ENCODE measurements at regions not wholly inside any gene's neighbourhood (a gene's known extent, or its start where the extent isn't known, plus 50 kb on each side); places are given as distances from the start of the nearest gene placed in this dataset.

DNA sequence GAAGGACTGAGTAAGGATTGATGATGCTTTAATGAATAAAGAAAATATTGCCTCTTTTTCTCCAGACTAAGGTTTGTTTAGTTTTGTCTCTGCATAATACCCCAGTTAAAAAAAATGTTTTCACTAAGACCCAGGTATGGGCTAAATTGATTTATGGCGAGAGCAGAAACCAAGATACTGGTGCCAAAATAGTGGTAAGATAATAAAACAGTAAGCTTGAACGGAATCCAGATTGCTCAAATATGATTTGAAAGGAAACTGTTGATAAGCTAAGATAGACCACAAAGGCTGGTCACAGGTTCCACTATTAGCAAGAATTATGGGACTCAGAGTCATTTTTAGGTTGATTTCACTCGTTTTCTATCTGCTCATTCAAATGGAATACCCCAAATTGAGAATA, 831.2 kb downstream of the EPHA7 start:
- Mint-ChIP-seq H3K9me3 (ENCODE audit: unreplicated experiment) (no peaks in the 10 kb centered on the region), H3K4me1 (ENCODE audit: low read depth, unreplicated experiment) (peaks cover 20% of the 10 kb centered on the region), H3K27ac (ENCODE audit: unreplicated experiment) (no peak overlapping the region), H3K4me3 (ENCODE audit: unreplicated experiment) (no peak overlapping the region), H3K36me3 (ENCODE audit: unreplicated experiment) (no peaks in the 10 kb centered on the region), H3K27me3 (ENCODE audit: unreplicated experiment) (no peaks in the 10 kb centered on the region)
- TF ChIP-seq, protein P1, sequence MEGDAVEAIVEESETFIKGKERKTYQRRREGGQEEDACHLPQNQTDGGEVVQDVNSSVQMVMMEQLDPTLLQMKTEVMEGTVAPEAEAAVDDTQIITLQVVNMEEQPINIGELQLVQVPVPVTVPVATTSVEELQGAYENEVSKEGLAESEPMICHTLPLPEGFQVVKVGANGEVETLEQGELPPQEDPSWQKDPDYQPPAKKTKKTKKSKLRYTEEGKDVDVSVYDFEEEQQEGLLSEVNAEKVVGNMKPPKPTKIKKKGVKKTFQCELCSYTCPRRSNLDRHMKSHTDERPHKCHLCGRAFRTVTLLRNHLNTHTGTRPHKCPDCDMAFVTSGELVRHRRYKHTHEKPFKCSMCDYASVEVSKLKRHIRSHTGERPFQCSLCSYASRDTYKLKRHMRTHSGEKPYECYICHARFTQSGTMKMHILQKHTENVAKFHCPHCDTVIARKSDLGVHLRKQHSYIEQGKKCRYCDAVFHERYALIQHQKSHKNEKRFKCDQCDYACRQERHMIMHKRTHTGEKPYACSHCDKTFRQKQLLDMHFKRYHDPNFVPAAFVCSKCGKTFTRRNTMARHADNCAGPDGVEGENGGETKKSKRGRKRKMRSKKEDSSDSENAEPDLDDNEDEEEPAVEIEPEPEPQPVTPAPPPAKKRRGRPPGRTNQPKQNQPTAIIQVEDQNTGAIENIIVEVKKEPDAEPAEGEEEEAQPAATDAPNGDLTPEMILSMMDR (IDR thresholded peaks at IDR 0.05; ENCODE audit: partially characterized antibody, unreplicated experiment), result no peak
- no peak for DNase-seq

- TF ChIP-seq, protein P1 (IDR thresholded peaks at IDR 0.05; ENCODE audit: partially characterized antibody, unreplicated experiment), result no peak
- Mint-ChIP-seq H3K27me3 (ENCODE audit: unreplicated experiment) (no peaks in the 10 kb centered on the region), H3K36me3 (ENCODE audit: unreplicated experiment) (no peaks in the 10 kb centered on the region), H3K9me3 (ENCODE audit: unreplicated experiment) (no peaks in the 10 kb centered on the region), H3K4me3 (ENCODE audit: unreplicated experiment) (no peak overlapping the region), H3K4me1 (ENCODE audit: low read depth, unreplicated experiment) (peaks cover 20% of the 10 kb centered on the region), H3K27ac (ENCODE audit: unreplicated experiment) (no peak overlapping the region)
- no peak for DNase-seq
Observed at GRCh38 chr6:92587525-92587924, 831.8 kb downstream of the EPHA7 start.

GRCh38 chr6:92586236-92586977, 833.0 kb downstream of the EPHA7 start:
- TF ChIP-seq, protein P1 (IDR thresholded peaks at IDR 0.05; ENCODE audit: partially characterized antibody, unreplicated experiment), result no peak
- Mint-ChIP-seq H3K27ac (ENCODE audit: unreplicated experiment) (peak overlapping the region; percentile 65), H3K4me3 (ENCODE audit: unreplicated experiment) (peak overlapping the region; percentile 4), H3K36me3 (ENCODE audit: unreplicated experiment) (no peaks in the 10 kb centered on the region), H3K9me3 (ENCODE audit: unreplicated experiment) (no peaks in the 10 kb centered on the region), H3K27me3 (ENCODE audit: unreplicated experiment) (peaks cover 2% of the 10 kb centered on the region), H3K4me1 (ENCODE audit: low read depth, unreplicated experiment) (peaks cover 20% of the 10 kb centered on the region)
- DNase-seq, result peak; percentile 19

DNA sequence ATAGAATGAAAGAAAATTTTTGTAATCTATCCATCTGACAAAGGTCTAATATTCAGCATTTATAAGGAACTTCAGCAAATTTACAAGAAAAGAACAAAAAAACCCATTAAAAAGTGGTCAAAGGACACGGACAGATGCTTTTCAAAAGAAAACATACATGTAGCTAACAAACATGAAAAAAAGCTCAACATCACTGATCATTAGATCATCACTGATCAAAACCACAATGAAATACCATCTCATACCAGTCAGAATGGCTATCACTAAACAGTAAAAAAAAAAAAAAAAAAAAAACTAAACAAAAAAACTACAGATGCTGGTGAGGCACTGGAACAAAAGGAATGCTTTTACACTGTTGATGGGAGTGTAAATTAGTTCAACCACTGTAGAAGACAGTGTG, 837.1 kb downstream of the EPHA7 start:
- Mint-ChIP-seq H3K27me3 (ENCODE audit: unreplicated experiment) (peaks cover 2% of the 10 kb centered on the region), H3K4me3 (ENCODE audit: unreplicated experiment) (no peak overlapping the region), H3K27ac (ENCODE audit: unreplicated experiment) (no peak overlapping the region), H3K36me3 (ENCODE audit: unreplicated experiment) (peaks cover 21% of the 10 kb centered on the region), H3K4me1 (ENCODE audit: low read depth, unreplicated experiment) (peaks cover 15% of the 10 kb centered on the region), H3K9me3 (ENCODE audit: unreplicated experiment) (peaks cover 6% of the 10 kb centered on the region)
- TF ChIP-seq, protein P1 (IDR thresholded peaks at IDR 0.05; ENCODE audit: partially characterized antibody, unreplicated experiment), result no peak
- no peak for DNase-seq

DNA sequence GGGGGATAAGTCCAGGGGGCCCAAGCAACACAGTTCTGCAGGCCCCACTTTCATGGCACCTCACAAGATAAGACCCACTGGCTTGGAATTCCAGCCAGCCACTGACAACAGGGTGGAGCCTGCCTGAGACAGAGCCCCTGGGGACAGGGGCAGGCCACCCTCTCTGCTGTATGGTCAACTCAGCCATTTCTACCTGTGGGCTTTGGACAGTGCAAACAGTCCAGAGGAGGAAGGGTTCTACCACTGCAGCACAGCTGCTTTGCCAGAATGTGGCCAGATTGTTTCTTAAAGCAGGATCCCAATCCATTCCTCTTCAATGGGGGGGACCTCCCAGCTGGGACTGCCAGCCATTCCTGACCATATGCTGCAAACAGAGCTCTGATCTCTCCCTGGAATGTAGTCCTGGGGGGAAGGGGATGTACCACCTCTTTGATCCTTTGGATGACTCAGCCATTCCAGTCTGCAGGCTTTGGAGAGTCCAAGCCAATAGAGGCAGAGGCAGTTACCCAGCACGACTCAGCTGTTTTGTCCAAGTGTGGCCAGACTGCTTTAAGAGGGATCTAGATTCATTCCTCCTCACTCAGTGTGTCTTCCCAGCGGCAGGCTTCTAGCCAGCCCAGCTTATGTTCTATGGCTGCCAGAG, 842.2 kb downstream of the EPHA7 start:
- Mint-ChIP-seq H3K4me3 (ENCODE audit: unreplicated experiment) (no peak overlapping the region), H3K9me3 (ENCODE audit: unreplicated experiment) (peaks cover 8% of the 10 kb centered on the region), H3K4me1 (ENCODE audit: low read depth, unreplicated experiment) (no peaks in the 10 kb centered on the region), H3K27me3 (ENCODE audit: unreplicated experiment) (peaks cover 2% of the 10 kb centered on the region), H3K27ac (ENCODE audit: unreplicated experiment) (no peak overlapping the region), H3K36me3 (ENCODE audit: unreplicated experiment) (peaks cover 21% of the 10 kb centered on the region)
- DNase-seq, result no peak
- TF ChIP-seq, protein P1 (IDR thresholded peaks at IDR 0.05; ENCODE audit: partially characterized antibody, unreplicated experiment), result no peak

All from glutamatergic neuron (in vitro differentiated cells).